K562 (cell line): ENCODE measurements at regions not wholly inside any gene's neighbourhood (a gene's known extent, or its start where the extent isn't known, plus 50 kb on each side); places are given as distances from the start of the nearest gene placed in this dataset.
"Not testable (repeated sequence)": the region's sequence is repeated elsewhere in the genome, so short reads cannot be mapped to it uniquely, and the experiment has no call there.

Source experiments
- CTCF ChIP-seq, 3 experiments: IDR thresholded peaks in 2 of 3; conservative IDR thresholded peaks in 1 of 3; 2 replicates each; pipeline ENCODE4 v1.5.1; 2011 to 2012; ENCODE audit warnings: low read length in 3 of 3, mild to moderate bottlenecking in 3 of 3, control low read depth in 2 of 3, improper control_type of control experiment in 1 of 3, inconsistent platforms in 1 of 3, low read depth in 1 of 3, mixed read lengths in 1 of 3, moderate library complexity in 1 of 3; ENCODE audit not compliant: insufficient read depth in 2 of 3
- CUX1 ChIP-seq: fragments of 200-800 bp; sonication (Bioruptor generic); IDR thresholded peaks from 2 replicates; pipeline ENCODE4 v1.6.1; 2016; ENCODE audit warnings: missing genetic modification characterization, missing compliant biosample characterization
- HDGF ChIP-seq: fragments of 450-650 bp; IDR thresholded peaks from 2 replicates; pipeline ENCODE4 v1.6.1; 2016

- not testable (repeated sequence) for TF ChIP-seq CTCF (IDR thresholded peaks at IDR 0.05 in 2 of 3, conservative IDR thresholded peaks at IDR 0.05 in 1 of 3; ENCODE audit: insufficient read depth in 2 of 3, low read depth in 1 of 3, low read length in 3 of 3); HDGF; CUX1 (CRISPR knock-in tag)
Measured at GRCh38 chr15:32506787-32507186, 51.4 kb upstream of the GOLGA8O start.
